ENCODE measurements at regions not wholly inside any gene's neighbourhood (a gene's known extent, or its start where the extent isn't known, plus 50 kb on each side); places are given as distances from the start of the nearest gene placed in this dataset.

DNA sequence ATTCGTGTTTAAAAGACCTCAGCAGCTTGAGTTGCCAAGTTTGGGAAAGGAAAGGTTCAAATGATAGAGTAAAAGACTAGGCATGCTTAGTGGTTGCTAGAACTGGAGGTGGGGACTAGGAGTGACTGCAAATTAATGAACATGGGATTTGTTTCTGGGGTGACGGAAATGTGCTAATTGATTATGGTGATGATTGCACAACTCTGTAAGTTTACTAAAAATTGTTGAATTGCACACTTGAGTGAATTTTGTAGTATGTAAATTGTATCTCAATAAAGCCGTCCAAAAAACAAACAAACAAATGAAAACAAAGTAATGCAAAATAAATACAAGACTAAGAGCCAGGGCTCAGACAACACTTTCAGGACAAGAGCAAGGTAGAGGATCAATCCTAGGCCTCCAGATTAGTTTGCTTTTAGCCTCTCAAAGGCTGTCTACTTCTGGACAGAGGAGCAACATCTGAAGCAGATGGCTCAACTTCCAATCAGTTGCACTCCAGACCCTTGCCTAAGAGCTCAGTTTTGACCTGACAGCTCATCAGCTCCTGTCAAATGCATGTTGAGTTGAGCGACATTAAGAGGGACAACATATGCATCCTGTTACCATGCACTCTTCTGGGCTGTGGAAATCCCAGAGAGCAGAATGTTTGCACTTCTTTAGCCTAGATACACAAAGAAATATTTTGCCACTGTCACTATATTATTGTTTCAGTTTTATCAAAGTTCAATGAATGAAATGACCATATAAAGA lies 111.2 kb upstream of the ASIC2 start:
- no peak for ATAC-seq

DNA sequence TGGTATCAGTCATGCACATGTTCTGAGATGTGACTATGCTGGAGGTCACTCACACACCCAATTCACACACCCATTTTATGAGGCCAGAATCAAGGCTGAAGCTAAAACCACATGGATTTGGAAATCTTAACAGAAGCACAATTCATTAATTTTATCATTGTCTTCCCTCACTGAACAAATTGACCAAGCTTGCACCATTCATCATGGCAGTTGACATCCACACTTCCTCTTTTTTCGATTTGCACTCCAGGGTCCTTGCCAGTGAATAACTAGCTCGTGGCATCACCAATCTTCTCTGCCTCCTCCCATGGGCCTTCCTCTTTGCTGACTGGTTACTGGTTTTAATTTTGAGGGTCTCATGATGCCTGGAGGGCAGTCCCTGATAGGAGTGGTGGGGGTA lies 123.0 kb upstream of the ASIC2 start:
- no peak for ATAC-seq

DNA sequence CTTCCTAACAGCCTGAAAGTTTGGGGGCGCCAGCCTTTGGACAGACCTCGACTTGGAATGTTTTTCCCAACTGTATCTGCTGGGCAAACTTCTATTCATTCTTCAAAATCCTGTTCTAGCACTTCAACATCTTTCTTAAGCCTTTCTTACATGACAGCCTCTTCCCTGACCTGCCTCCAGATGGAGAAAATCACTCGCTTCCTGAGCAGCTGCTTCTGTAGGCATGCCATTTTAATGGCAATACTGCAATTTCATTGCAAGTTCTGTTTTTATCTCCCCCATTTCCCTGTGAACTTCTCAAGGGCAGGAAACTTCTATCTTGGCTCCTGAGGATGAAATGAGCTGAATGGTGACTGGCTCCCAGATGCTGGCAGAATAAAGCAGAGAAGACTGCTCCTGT lies 128.8 kb upstream of the ASIC2 start:
- no peak for ATAC-seq

DNA sequence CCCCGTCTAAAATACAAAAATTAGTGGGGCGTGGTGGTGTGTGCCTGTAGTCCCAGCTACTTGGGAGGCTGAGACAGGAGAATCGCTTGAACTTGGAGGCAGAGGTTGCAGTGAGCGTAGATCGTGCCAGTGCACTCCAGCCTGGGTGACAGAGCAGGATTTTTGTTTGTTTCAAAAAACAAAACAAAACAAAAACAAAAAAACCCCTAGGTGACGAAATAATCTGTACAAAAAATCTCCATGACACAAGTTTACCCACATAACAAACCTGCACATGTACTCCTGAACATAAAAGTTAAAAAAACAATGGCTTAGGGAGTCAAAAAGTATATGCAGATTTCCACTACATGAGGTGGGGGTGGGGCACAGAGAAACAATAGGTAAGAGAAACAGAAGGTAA lies 140.5 kb upstream of the ASIC2 start:
- no peak for ATAC-seq

DNA sequence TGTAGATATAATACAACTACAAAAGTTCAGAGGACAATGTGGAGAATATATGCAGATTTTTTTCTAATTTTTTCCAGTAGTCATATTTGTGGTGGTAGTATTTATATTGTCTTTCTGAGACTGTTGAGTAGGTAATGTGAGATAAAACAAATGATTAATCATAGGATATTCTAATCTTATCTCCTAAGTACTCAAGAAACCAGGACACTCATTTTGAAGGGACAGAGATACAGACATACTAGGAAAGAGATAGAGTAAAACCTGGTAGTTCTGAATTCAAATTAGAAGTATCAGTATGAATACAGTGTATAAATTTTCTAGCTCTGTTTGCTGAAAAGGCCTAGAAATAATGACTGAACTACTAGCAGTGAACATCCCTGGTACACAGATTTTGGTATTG lies 141.7 kb upstream of the ASIC2 start:
- no peak for ATAC-seq

DNA sequence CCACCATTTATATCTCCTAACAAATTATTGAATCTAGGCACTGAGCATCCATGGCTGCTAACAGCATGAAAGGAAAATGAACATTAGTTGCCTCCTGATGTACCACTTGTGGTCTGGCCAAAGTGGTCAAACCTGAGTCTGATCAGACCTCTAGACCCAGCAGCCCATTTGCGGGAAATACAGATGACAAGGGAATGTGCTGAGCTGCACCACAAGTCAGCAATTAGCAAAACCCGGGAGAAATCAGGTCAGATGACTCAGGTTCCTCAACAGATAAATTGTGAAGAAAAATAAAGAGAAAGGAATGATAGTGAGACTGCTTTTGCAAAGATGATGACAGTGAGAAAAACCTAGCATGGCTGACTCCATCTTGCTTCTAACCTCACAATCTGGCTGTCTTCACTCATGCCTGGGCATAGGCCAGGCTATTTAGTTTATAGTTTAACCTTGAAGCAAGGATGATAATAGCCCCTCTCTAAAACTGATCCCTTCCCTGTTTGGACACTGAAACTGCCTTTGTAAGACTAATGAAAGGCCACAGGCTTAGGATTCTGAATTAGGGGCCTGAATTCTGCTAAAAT lies 142.7 kb upstream of the ASIC2 start:
- no peak for ATAC-seq

DNA sequence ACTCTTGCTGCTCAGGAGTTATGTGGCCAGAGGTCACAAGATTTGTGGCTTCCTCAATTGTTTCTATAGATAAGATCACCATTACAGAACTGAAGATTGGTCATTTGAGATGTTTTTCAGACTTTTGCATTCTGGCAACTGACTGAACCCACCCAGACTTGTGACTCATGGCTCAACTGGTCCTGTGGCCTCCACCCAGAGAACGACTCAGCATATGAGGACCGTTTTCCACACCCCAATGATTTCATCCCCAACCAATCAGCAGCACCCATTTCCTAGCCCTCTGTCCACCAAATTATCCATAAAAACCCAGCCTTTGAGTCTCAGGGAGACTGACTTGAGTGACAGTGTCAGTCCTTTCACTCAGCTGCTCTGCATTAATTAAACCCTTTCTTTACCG lies 143.2 kb upstream of the ASIC2 start:
- no peak for ATAC-seq

DNA sequence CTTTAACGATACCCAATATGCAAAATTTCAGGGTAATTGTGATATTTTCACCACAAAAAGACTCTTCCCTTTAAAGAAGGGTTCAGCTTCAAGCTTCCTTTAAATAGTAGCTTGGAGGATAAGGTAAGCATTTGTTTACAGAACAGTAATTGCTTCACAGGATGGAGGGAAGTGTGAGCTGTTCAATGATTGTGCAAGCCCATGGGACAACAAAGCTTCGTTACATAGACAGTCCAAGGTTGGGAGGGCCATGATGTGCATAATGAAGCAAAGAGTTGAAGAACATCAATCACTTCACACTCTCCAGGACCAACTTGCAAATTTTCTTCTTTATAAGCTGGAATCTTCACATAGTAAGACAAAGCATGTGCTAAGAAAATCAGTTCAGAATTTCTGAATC lies 145.0 kb upstream of the ASIC2 start:
- ATAC-seq, result no peak

DNA sequence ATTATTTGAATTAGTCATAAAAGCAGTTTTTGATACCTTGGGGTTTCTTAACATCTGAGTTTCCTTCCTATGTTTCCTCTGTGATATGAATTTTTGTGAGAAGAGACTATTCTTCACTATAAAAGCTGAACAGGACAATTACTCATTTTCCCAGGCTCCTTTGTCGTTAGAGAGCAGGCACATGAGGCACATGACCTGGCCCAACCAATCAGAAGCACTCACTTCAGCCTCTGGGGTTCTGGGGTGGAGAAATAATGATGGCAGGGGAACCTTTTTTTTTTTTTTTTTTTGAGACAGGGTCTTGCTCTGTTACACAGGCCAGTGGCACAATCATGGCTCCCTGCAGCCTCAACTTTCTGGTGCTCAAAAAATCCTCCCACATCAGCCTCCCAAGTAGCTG lies 145.5 kb upstream of the ASIC2 start:
- ATAC-seq, result no peak

DNA sequence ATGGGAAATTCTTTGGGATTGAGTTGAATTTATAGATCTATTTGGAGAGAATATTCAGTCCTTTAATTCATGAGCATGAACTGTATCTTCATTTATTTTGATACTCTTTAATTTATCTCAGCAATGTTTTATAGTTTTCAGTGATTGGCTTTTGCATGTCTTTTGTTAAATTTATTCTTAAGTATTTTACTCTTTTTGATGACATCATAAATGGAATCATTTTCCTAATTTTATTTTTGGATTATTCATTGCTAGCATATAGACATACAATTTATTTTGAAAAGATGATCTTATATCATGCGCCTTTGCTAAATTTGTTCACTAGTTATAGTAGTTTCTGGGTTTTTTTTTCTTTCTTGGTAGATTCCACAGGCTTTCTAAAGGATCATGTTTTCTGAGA lies 149.2 kb upstream of the ASIC2 start:
- no peak for ATAC-seq

DNA sequence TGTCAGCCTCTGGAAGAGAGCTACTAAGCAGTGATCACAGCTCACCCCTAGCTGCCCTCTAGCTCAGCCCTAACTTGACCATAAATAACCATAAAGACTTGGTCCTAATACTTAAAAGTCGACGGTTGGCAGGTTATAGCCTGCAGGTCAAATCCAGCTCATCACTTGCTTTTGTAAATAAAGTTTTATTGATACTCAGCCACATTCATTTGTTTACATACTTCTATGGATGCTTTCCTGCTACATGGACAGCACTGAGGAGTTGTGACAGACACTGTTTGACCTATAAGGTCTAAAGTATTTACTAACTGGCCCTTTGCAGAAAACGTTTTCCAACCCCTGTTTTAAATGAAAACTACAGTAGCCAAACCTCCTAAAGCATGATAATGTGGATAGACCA lies 151.6 kb upstream of the ASIC2 start:
- no peak for ATAC-seq

DNA sequence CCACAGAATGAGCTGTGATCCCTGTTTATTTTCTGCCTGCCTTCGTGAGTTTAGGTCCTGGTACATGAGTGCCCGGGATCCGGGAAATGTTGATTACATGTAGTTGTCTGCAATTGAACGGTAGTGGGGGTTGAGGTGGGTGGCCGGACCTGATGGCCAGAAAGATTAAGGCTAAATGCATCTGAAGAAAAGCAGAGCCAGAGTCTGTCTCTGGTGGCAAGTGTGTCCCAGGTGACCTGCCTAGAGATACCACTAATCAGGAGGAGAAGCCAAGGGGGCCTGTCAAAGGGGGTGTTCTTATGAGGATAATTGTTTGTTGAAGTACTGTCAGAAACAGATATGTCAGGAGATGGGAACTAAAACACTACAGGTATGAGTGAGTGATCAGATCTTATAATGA lies 154.0 kb upstream of the ASIC2 start:
- no peak for ATAC-seq

DNA sequence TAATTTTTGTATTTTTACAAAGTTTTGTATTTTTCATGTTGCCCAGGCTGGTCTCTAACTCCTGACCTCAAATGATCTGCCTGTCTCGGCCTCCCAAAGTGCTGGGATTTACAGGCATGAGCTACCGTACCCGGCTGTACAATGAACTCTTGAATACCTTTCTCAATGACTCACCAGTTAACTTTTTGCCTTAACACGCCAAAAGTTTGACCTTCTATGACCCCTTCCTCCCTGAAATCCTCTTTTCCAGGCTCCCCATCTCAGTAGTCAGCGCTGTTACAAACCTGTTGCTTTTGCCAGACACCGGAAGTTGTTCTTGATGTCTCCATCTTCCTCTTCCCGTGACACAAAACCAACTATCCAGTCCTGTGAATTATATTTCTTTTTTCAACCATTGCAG lies 158.1 kb upstream of the ASIC2 start:
- ATAC-seq, result no peak

DNA sequence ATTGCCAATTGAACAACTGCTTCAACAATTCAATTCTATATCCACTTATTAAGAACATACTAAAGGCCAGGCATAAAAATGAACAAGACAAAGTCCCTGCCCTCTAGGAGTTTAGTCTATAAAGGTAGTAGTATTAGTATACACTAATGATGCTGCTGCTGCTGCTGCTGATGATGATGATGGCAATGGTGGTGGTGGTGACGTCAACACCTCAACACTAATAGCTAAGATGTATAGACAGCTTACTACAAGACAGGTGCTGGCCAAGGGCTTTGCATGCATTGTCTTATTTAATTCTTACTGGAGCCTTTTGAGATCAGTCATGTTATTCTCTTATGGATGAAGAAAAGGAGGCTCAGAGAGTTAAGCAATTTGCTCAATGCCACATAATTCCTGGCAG lies 164.4 kb upstream of the ASIC2 start:
- no peak for ATAC-seq

DNA sequence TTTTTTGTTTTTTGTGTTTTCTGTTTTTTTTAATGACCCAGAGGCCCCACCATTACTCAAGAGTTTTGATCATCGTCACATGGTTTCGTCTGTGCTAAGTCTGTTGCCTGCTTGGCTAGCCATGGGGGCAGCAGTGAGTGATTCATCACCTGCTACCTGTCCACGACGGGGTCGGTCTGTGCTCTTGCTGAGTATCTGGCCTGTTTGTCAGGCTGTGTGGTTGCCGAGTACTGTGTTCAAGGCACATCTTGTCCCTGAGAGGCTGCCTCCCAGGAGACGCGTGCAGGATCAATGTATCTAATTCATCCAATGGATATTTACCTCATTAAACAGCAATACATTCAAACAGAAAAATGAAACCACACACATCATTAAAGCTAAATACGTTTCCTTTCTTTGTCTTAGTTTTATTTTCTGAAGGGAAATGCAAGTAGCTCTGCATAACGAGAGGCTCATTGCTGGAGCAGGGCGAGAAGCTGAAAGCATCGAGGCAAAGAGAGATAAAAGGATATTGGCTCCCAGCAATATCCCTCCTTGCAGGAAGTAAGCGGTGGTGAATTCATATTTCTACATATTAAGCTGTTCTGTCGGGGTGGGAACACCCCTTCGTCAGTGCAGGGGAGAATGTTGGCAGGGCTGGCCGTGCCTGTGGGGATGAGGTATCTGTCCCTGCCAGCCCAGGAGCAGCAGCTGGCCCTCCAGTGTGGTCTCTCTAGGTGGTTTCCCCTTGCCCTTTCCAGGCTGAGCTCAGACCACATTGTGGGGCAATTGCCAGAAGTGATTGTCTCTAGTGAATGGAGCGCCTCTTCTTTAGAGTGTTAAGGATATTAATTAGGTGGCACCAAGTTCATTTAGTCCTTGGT lies 166.2 kb upstream of the ASIC2 start:
- ATAC-seq, result no peak

DNA sequence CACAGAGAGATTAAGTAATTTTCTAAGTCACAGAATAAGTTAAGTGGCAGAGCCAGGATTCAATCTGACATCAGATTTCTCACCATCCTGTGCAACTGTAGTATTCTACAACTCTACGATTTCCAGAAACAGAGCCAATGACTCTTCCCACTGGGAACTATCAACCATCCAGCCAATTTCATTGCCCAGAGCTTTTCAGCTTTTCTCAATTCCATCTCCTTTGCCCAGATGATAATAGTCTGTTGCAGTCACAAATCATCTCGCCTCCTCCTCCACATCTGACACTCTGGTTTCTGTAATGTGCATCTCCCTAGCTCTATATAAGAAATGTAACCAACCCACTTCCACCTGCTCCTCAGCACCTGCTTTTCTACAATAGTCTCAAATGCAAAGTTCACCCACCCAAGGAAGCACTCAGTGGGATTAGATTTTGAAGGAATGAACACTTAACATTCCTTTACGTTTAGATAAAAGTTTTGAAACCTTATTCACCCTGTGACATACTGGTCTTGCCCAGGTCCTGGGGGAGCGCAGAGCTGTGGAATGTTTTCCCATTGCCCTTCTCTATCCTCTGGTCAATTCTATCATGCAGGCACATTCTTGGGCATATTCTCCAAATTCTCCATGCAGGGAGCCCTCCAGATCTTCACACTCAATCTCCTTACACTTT lies 167.8 kb upstream of the ASIC2 start:
- no peak for ATAC-seq

DNA sequence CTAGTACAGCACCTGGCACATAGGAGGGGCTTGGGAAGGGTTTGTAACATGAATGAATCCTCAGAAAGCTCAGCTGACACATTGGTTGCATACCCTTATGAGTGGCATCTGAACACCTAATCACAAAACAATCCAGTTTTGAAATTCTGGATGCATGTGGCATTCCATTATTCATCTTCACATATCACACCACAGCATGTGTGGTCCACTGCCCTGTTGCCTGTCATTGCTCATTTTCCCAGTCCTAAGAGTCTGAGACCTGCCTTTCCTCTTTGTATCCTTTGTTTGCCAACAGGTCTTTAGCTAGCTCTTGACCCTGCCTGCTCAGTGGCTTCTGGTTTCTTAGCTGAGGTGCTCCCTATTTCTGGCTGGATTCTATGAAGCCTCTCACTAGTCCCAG lies 170.8 kb upstream of the ASIC2 start:
- ATAC-seq, result no peak

DNA sequence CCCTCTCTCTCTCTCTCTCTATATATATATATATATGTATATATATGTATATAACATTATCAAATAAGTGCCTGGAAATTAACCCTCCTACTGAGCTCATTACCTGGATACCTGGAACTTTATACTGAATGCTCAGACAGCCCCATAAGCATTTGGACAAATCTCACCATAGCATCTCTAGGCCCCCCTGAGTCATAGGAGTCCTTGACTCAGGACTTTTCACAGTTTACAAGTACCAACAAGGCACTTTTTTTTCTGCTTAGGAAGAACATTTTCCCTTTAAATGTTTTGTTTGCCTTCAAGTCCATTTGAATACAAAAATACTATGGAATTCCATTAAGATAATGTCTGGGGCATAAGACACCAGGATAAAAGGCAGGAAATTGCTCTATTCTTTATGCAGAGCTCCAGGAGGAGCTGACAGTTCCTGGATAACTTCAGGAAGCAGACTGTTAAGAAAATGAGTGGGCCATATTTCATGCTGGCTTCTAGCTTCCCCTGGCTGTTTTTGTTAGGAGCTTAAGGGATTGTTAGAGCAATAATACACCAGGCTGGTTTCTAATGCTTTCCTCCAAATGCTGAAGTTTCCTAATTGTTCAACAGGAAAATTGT lies 171.7 kb upstream of the ASIC2 start:
- ATAC-seq, result no peak

DNA sequence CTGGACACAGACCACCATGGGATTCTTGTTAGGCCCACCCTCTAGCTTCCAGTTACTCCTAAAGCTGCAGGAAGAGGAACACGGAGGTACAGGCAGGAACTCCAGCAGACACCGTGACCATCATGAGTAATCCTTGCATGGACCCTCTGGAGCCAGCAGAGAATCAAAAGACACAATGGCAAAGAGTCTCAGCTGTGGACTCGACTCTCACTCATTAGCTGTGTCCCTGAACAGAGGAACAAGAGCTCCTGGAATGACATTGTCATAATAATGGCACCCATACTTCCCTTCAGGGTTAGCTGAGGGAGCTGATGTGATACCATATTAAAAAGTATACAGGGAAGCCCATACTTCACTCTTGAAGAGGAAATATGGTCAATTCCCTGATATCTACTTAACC lies 176.3 kb upstream of the ASIC2 start:
- no peak for ATAC-seq

DNA sequence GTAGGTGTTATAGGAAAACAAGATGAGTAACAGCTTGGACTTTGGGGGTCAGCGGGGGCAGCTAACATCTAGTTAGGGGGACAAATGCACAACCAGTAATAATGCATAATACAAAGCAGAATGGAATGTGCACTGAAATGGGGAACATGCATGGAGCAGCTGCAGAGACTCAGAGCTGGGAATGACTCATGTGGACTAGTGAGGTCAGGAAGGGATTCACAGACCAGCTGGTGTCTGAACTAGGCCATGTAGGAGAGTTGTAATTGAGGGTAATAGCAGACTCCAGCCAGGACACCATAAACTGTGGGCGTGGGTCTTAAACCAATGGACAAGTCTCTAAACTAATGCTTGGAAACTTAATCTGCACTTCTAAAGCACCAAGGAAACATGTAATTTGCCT lies 176.8 kb upstream of the ASIC2 start:
- ATAC-seq, result no peak

DNA sequence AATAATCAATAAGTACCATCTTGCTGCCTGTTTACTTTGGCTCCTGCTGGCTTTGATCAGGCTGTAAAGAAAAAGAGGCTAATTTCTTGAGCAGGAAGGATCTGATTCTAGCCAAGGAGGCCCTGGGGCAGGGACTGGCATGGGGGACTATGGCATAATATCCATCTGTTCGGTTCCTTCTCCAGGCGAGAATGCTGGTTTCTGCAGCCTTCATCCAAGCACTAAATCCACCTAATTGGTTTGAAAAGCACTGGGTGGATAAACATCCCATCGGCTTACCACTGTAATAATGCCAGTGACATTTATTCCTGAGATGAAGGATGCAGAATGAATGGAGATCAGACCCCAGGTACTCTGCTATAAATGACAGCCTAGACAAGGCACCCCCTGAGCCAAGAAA lies 180.0 kb upstream of the ASIC2 start:
- no peak for ATAC-seq

DNA sequence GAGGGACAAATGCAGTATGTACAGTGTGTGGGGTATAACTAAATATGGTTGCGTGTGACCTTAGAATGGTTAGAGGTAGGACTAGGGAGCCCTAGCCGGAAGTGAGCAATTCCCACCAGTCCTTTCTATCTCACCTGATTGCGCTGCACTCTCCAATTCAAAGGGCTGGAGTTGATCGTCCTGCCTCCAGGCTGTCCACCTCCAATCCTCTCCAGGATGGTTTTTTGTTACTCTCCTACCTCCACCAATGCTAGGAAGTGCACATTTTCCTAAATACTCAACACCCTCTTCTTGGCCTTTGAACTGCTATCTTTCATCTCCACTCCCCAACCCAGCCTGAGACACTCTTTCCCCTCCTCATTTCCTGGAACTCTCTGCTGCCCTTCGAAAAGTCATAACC lies 181.7 kb upstream of the ASIC2 start:
- no peak for ATAC-seq

DNA sequence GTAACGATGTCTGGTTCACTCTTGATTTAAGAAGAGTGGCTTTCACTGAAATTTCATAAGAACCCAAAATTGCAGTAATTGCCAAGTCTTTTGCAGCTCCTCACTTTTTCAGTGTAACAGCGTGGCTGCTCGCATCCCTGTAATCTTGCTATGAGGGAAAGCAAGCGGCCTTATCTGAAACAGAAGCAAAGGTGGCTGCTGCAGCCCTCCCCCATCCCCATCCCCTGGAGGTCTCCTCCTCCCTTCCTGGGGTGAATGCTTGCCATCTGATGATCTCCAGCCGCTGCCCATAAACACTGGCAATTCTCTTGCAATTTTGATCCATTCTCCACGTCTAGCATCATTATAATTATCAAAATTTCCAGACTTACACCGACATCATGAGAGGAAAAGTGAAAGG lies 182.5 kb upstream of the ASIC2 start:
- no peak for ATAC-seq
